Kidney (tissue), 13 donors: ENCODE measurements at regions not wholly inside any gene's neighbourhood (a gene's known extent, or its start where the extent isn't known, plus 50 kb on each side); places are given as distances from the start of the nearest gene placed in this dataset.

Experiments used
- DNase-seq, 5 donors: peaks; one replicate each; pipeline ENCODE4 v3.0.0-alpha.2; 2013 to 2020
- FAIRE-seq: peaks from 2 replicates; lab custom pipeline; 2012; peaks lifted over from hg19 to GRCh38; lab: Jason Lieb, UNC
- H3K27ac ChIP-seq, 2 donors: one replicate each; pipeline ENCODE4 v1.7.0; 2013; ENCODE audit warnings: low read depth in 2 of 2, low read length in 2 of 2, inconsistent platforms in 1 of 2
- H3K27me3 ChIP-seq: one replicate; pipeline ENCODE4 v1.7.1; 2013; ENCODE audit warnings: low read length, inconsistent platforms; ENCODE audit not compliant: control insufficient read depth, insufficient read depth
- H3K36me3 ChIP-seq, 3 donors: one replicate each; pipeline versions ENCODE4 v1.7.0 to v1.7.1; 2013; ENCODE audit warnings: low read length in 3 of 3, control low read depth in 1 of 3, inconsistent platforms in 1 of 3; ENCODE audit not compliant: insufficient read depth in 3 of 3, control insufficient read depth in 2 of 3
- H3K4me1 ChIP-seq, 3 donors: one replicate each; pipeline versions ENCODE4 v1.7.0 to v1.7.1; 2013; ENCODE audit warnings: low read length in 3 of 3, inconsistent platforms in 1 of 3, low read depth in 1 of 3; ENCODE audit not compliant: control insufficient read depth in 2 of 3, insufficient read depth in 2 of 3
- H3K4me3 ChIP-seq, 3 donors: one replicate each; pipeline versions ENCODE4 v1.7.0 to v1.8.1; 2013; ENCODE audit warnings: low read length in 3 of 3, control low read depth in 1 of 3, inconsistent platforms in 1 of 3
- H3K9ac ChIP-seq, 3 donors: one replicate each; pipeline versions ENCODE4 v1.7.0 to v1.7.1; 2013; ENCODE audit warnings: low read length in 3 of 3, control low read depth in 1 of 3, inconsistent platforms in 1 of 3
- H3K9me3 ChIP-seq, 3 donors: one replicate each; pipeline versions ENCODE4 v1.7.0 to v1.7.1; 2013; ENCODE audit warnings: low read length in 3 of 3, control low read depth in 1 of 3, inconsistent platforms in 1 of 3; ENCODE audit not compliant: control insufficient read depth in 2 of 3, insufficient read depth in 1 of 3
- intact Hi-C: fragments of 100-400 bp; cut with DNase I; formaldehyde crosslinking; loops from one replicate; pipeline ENCODE4 v1.11.1; 2022
- TF ChIP-seq, protein P1 (sequence below): IDR thresholded peaks from 3 replicates; pipeline ENCODE4 v1.5.1; 2012; ENCODE audit warnings: mild to moderate bottlenecking, moderate library complexity, borderline replicate concordance; ENCODE audit not compliant: insufficient read depth; ENCODE audit errors: extremely low read depth
- donor health status: control.
- donor health status: control.
- donor health status: control.
- donor health status: control.
- donor health status: control.
- donor health status: DM: yes; HTN: yes; CAD: no.
- donor health status: Normal renal cell carcinoma (clear cell type).

DNA sequence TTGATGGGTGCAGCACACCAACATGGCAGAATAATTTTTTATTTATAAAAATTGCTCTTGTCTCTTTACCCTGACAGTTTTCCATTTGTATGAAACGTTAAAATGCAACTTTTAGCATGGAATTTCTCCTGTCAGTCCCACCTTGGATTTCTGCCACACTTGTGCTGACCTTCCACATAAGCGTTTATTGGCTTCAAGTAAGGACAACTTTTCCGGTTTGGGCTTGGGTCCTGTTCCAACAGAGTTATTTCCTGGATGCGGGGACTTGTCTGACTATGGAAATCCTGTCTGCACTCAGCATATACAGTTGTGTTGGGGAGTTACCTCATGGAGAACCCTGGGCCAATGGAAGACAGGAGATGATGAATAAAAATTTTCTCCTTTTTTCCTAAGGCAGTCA, 294.7 kb downstream of the NAF1 start:
- TF ChIP-seq, protein P1, sequence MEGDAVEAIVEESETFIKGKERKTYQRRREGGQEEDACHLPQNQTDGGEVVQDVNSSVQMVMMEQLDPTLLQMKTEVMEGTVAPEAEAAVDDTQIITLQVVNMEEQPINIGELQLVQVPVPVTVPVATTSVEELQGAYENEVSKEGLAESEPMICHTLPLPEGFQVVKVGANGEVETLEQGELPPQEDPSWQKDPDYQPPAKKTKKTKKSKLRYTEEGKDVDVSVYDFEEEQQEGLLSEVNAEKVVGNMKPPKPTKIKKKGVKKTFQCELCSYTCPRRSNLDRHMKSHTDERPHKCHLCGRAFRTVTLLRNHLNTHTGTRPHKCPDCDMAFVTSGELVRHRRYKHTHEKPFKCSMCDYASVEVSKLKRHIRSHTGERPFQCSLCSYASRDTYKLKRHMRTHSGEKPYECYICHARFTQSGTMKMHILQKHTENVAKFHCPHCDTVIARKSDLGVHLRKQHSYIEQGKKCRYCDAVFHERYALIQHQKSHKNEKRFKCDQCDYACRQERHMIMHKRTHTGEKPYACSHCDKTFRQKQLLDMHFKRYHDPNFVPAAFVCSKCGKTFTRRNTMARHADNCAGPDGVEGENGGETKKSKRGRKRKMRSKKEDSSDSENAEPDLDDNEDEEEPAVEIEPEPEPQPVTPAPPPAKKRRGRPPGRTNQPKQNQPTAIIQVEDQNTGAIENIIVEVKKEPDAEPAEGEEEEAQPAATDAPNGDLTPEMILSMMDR, result no peak
- no peak overlapping the region for H3K9ac ChIP-seq
- no peak for FAIRE-seq

DNA sequence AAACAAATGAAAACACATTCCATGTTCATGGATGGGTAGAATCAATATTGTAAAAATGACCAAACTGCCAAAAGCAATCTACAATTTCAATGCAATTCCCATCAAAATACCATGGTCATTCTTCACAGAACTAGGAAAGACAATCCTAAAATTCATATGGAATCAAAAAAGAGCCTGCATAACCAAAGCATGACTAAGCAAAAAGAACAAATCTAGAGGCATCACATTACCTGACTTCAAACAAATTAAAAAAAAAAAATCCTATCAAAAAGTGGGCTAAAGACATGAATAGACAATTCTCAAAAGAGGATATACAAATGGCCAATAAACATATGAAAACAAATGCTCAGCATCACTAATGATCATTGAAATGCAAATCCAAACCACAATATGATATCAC, 297.5 kb downstream of the NAF1 start:
- Histone ChIP-seq H3K9ac (no peak overlapping the region), H3K9me3 (peaks cover 0 to 3% (median 0%) of the 10 kb centered on the region in 3 donors), H3K27ac (no peak overlapping the region), H3K4me1 (no peaks in the 10 kb centered on the region), H3K27me3 (no peaks in the 10 kb centered on the region), H3K4me3 (no peak overlapping the region), H3K36me3 (no peaks in the 10 kb centered on the region)
- FAIRE-seq (no peak), DNase-seq (no peak)
- intact Hi-C loops, result no loop called here
- TF ChIP-seq, protein P1, result no peak

More for the DNA sequence above, 294.7 kb downstream of the NAF1 start:
- intact Hi-C loops, result no loop called here
- no peak for DNase-seq
- Histone ChIP-seq H3K36me3 (no peaks in the 10 kb centered on the region), H3K9me3 (no peaks in the 10 kb centered on the region), H3K27me3 (no peaks in the 10 kb centered on the region), H3K4me3 (no peak overlapping the region), H3K4me1 (no peaks in the 10 kb centered on the region), H3K27ac (no peak overlapping the region)

GRCh38 chr4:162866565-162866964, 300.1 kb downstream of the NAF1 start:
- H3K27ac ChIP-seq, result no peak overlapping the region
- H3K4me3 ChIP-seq, result no peak overlapping the region
- no peaks in the 10 kb centered on the region for H3K36me3 ChIP-seq
- intact Hi-C loops, result no loop called here
- no peak for DNase-seq
- H3K9me3 ChIP-seq, result peaks cover 0 to 3% (median 0%) of the 10 kb centered on the region in 3 donors
- FAIRE-seq, result no peak
- no peaks in the 10 kb centered on the region for H3K4me1 ChIP-seq
- TF ChIP-seq, protein P1, result no peak
- no peaks in the 10 kb centered on the region for H3K27me3 ChIP-seq
- no peak overlapping the region for H3K9ac ChIP-seq

- no peak overlapping the region for H3K9ac ChIP-seq
- H3K27me3 ChIP-seq, result no peaks in the 10 kb centered on the region
- H3K27ac ChIP-seq, result no peak overlapping the region
- H3K4me1 ChIP-seq, result no peaks in the 10 kb centered on the region
- intact Hi-C loops, result no loop called here
- peaks cover 0 to 3% (median 0%) of the 10 kb centered on the region in 3 donors for H3K9me3 ChIP-seq
- FAIRE-seq (no peak), DNase-seq (no peak)
- no peaks in the 10 kb centered on the region for H3K36me3 ChIP-seq
- H3K4me3 ChIP-seq, result no peak overlapping the region
- TF ChIP-seq, protein P1, result no peak
These were observed 301.6 kb downstream of the NAF1 start for GRCh38 chr4:162865102-162865501.
